HepG2 (cell line): ENCODE measurements at regions not wholly inside any gene's neighbourhood (a gene's known extent, or its start where the extent isn't known, plus 50 kb on each side); places are given as distances from the start of the nearest gene placed in this dataset.
"Not testable (repeated sequence)": the region's sequence is repeated elsewhere in the genome, so short reads cannot be mapped to it uniquely, and the experiment has no call there.

Experiments
- ATAC-seq: fragments of 200-7000 bp; cut with Tn5 transposase; 3 replicates; pipeline ENCODE4 v1.9.1; 2020; ENCODE audit warnings: mild to moderate bottlenecking, moderate library complexity
- BruUV-seq: library from RNA; stranded (reverse); fragments of 400-500 nt; replicated peaks from 2 replicates; lab custom pipeline; 2021; lab: Mats Ljungman, UMichigan
- CTCF ChIA-PET: fragments of 300-600 bp; formaldehyde crosslinking; extraction: SDS; loops from one replicate; lab custom pipeline; 2021; ENCODE audit warnings: low total read pairs, inconsistent platforms, low intra/inter-chr PET ratio; lab: Yijun Ruan, JAX
- POLR2A ChIA-PET: fragments of 350-600 bp; sonication (Branson Sonifier 250); formaldehyde crosslinking; loops from one replicate; lab custom pipeline; 2020; ENCODE audit warnings: antibody characterized with exemption, inconsistent platforms; lab: Yijun Ruan, JAX
- DNase-seq: peaks from one replicate; pipeline ENCODE4 v3.0.0-alpha.2; 2015; ENCODE audit warnings: low spot score
- FAIRE-seq: peaks from 3 replicates; lab custom pipeline; 2011; peaks lifted over from hg19 to GRCh38; lab: Jason Lieb, UNC
- H2AFZ ChIP-seq: one replicate; pipeline ENCODE4 v1.6.1; 2011; ENCODE audit warnings: low read length, inconsistent platforms
- H3K27ac ChIP-seq: fragments of 300-600 bp; 3 replicates; pipeline ENCODE4 v1.8.0; 2011; ENCODE audit warnings: mixed run types, mild to moderate bottlenecking, mixed read lengths, low read length, inconsistent platforms; ENCODE audit not compliant: insufficient read depth; ENCODE audit errors: extremely low read length
- H3K27me3 ChIP-seq, 2 experiments: fragments of 200-600 bp in 1 of 2; 2 replicates in 1 of 2; 3 replicates in 1 of 2; pipeline versions ENCODE4 v1.6.0 to v1.8.0; 2011; ENCODE audit warnings: low read length in 2 of 2, mild to moderate bottlenecking in 2 of 2, moderate library complexity in 2 of 2, inconsistent platforms in 1 of 2; ENCODE audit not compliant: insufficient read depth in 2 of 2, control insufficient read depth in 1 of 2
- H3K36me3 ChIP-seq, 2 experiments: fragments of 200-600 bp in 1 of 2; replicated peaks in 1 of 2; 2 replicates in 1 of 2; 3 replicates in 1 of 2; pipeline versions ENCODE4 v1.5.1 to v1.8.0; 2011; ENCODE audit warnings: low read length in 2 of 2, inconsistent platforms in 1 of 2; ENCODE audit not compliant: insufficient read depth in 2 of 2, control insufficient read depth in 1 of 2
- H3K4me1 ChIP-seq: 2 replicates; pipeline ENCODE4 v1.5.1; 2012; ENCODE audit warnings: low read length, inconsistent platforms; ENCODE audit not compliant: insufficient read depth
- H3K4me2 ChIP-seq: 2 replicates; pipeline ENCODE4 v1.6.0; 2011; ENCODE audit warnings: low read depth, low read length, inconsistent platforms
- H3K4me3 ChIP-seq, 3 experiments: fragments of 200-600 bp in 1 of 3; sonication (generic), shearing (Covaris generic) in 1 of 3; replicated peaks in 1 of 3; 2 replicates each; pipeline ENCODE4 v1.5.1; 2011 to 2016; ENCODE audit warnings: low read length in 3 of 3, inconsistent platforms in 2 of 3, low read depth in 2 of 3, mild to moderate bottlenecking in 2 of 3, control low read depth in 1 of 3, mixed read lengths in 1 of 3; ENCODE audit not compliant: insufficient read depth in 1 of 3
- H3K79me2 ChIP-seq: one replicate; pipeline ENCODE4 v1.6.1; 2011; ENCODE audit warnings: low read length, inconsistent platforms; ENCODE audit not compliant: insufficient read depth
- H3K9ac ChIP-seq: 2 replicates; pipeline ENCODE4 v1.6.0; 2011; ENCODE audit warnings: mild to moderate bottlenecking, low read depth, low read length, inconsistent platforms; ENCODE audit not compliant: insufficient read depth
- H3K9me3 ChIP-seq: 2 replicates; pipeline ENCODE4 v1.5.1; 2012; ENCODE audit warnings: mild to moderate bottlenecking, low read length
- H4K20me1 ChIP-seq: 2 replicates; pipeline ENCODE4 v1.6.0; 2011; ENCODE audit warnings: inconsistent platforms, mild to moderate bottlenecking, low read length, moderate library complexity; ENCODE audit not compliant: insufficient read depth
- ARNT2 ChIP-seq: sonication (generic); formaldehyde crosslinking; IDR thresholded peaks from 2 replicates; pipeline ENCODE4 v1.8.0; 2022; ENCODE audit warnings: mild to moderate bottlenecking, low read depth, missing genetic modification reagents, moderate library complexity
- CREM ChIP-seq, 2 experiments: sonication (generic) in 1 of 2; formaldehyde crosslinking in 1 of 2; IDR thresholded peaks; 2 replicates each; pipeline versions ENCODE4 v1.4.0 to v1.6.1; 2016 to 2020; ENCODE audit warnings: antibody characterized with exemption in 1 of 2, mild to moderate bottlenecking in 1 of 2, missing genetic modification reagents in 1 of 2
- GTF2F1 ChIP-seq: fragments of 150-350 bp; IDR thresholded peaks from 2 replicates; pipeline ENCODE4 v1.6.1; 2014; ENCODE audit warnings: low read length
- HDAC6 ChIP-seq: fragments of 200-600 bp; sonication (generic); IDR thresholded peaks from 2 replicates; pipeline ENCODE4 v1.7.0; 2017; ENCODE audit warnings: mild to moderate bottlenecking, antibody characterized with exemption, low read length, low read depth
- KDM3A ChIP-seq: IDR thresholded peaks from 2 replicates; pipeline ENCODE4 v1.6.1; 2018; ENCODE audit warnings: low read depth, missing compliant biosample characterization
- RORA ChIP-seq: sonication (generic); formaldehyde crosslinking; IDR thresholded peaks from 2 replicates; pipeline ENCODE4 v1.5.0; 2020; ENCODE audit warnings: mild to moderate bottlenecking, missing genetic modification reagents, moderate library complexity
- SP140L ChIP-seq: sonication (generic); formaldehyde crosslinking; IDR thresholded peaks from 2 replicates; pipeline ENCODE4 v1.4.0; 2020; ENCODE audit warnings: missing genetic modification reagents, borderline replicate concordance
- TBX2 ChIP-seq: sonication (generic); formaldehyde crosslinking; IDR thresholded peaks from 2 replicates; pipeline ENCODE4 v1.5.0; 2020; ENCODE audit warnings: missing genetic modification reagents, mild to moderate bottlenecking, borderline replicate concordance
- ZNF10 ChIP-seq: sonication (generic); formaldehyde crosslinking; IDR thresholded peaks from 2 replicates; pipeline ENCODE4 v1.4.0; 2020; ENCODE audit warnings: mild to moderate bottlenecking, low read depth, missing genetic modification reagents, borderline replicate concordance
- ZNF430 ChIP-seq: sonication (generic); formaldehyde crosslinking; IDR thresholded peaks from 2 replicates; pipeline ENCODE4 v1.9.0; 2021; ENCODE audit warnings: mild to moderate bottlenecking, missing genetic modification reagents
- WGBS: methylation state at CpG from one replicate; pipeline ENCODE4 v1.1.6; 2017; ENCODE audit warnings: low lambda C conversion rate; 5-methylcytosine and 5-hydroxymethylcytosine counted together
- in situ Hi-C: cut with HindIII; loops from 2 replicates; pipeline ENCODE4 v1.10.0; 2017; ENCODE audit warnings: low pct_unique_long_range_greater_than_20kb; ENCODE audit not compliant: extremely low pct_ligation_motif_present
- intact Hi-C: fragments of 100-400 bp; cut with micrococcal nuclease; formaldehyde crosslinking; loops from one replicate; pipeline ENCODE4 v1.10.0; 2022; ENCODE audit not compliant: unreplicated experiment

DNA sequence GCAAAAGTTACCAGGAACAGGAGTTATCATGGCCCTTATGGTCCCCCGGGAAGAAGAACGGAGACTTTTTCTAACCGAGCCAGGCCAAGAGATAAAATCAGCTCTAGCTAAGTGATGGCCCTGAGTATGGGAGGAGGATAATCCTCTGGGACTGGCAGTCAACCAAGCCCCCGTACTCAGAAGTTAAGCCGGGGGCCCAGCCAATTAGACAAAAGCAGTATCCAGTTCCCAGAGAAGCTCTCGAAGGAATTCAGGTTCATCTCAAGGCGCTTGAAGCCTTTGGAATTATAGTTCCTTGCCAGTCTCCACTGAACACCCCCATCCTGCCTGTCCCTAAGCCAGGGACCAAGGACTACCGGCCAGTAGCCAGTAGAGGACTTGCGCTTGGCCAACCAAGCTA is 365.3 kb upstream of the TCF4 start:
- intact Hi-C loops (no loop called here), in situ Hi-C loops (no loop called here)
- no peak overlapping the region for H2AFZ ChIP-seq
- H3K4me3 ChIP-seq = no peak overlapping the region
- H3K79me2 ChIP-seq = no peaks in the 10 kb centered on the region
- BruUV-seq = no TSS peak
- ATAC-seq (no peak), DNase-seq (no peak), FAIRE-seq (no peak)
- no peaks in the 10 kb centered on the region for H3K4me1 ChIP-seq
- peaks cover 82% of the 10 kb centered on the region for H3K9me3 ChIP-seq
- no peaks in the 10 kb centered on the region for H3K27me3 ChIP-seq
- ChIA-PET POLR2A (no interaction called here), CTCF (no interaction called here)
- TF ChIP-seq TBX2 (CRISPR knock-in tag) = no peak
- no peak for TF ChIP-seq GTF2F1
- no peak for TF ChIP-seq HDAC6
- TF ChIP-seq ZNF430 (CRISPR knock-in tag) = no peak
- TF ChIP-seq ARNT2 (CRISPR knock-in tag) = no peak
- TF ChIP-seq SP140L (CRISPR knock-in tag) = no peak
- no peak for TF ChIP-seq RORA (CRISPR knock-in tag)
- no peak for TF ChIP-seq KDM3A (CRISPR knock-in tag)
- TF ChIP-seq CREM (IDR thresholded peaks at IDR 0.05) = no peak
- TF ChIP-seq CREM (CRISPR knock-in tag; IDR thresholded peaks at IDR 0.05) = no peak
- no peak for TF ChIP-seq ZNF10 (CRISPR knock-in tag)
- H4K20me1 ChIP-seq = no peaks in the 10 kb centered on the region
- H3K9ac ChIP-seq = no peak overlapping the region
- H3K36me3 ChIP-seq = no peaks in the 10 kb centered on the region
- H3K27ac ChIP-seq = no peak overlapping the region
- 67% methylated on average over 6 of the region's 9 CpGs for WGBS
- no peak overlapping the region for H3K4me2 ChIP-seq

DNA sequence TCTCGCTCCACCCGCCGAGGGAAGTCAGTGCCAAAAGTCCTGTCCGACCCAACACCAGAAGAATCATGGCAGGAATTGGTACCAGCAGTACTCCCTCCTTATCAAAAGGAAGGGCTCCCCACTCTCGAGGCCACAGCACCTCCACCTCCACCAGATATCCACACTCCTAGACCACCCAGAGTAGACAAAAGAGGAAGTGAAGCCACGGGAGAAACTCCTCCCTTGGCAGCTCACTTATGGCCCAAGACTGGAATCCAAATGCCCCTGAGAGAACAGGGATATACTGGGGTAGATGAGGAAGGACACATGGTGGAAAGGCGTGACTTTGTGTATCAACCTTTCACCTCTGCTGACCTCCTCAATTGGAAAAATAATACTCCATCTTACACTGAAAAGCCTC is 363.7 kb upstream of the TCF4 start:
- H2AFZ ChIP-seq, DNase-seq, POLR2A ChIA-PET, H3K9ac ChIP-seq, ATAC-seq, FAIRE-seq, H3K27ac ChIP-seq, H3K4me1 ChIP-seq, in situ Hi-C loops, H3K36me3 ChIP-seq, BruUV-seq, H3K4me3 ChIP-seq, H3K4me2 ChIP-seq, CTCF ChIA-PET, H3K79me2 ChIP-seq, intact Hi-C loops, H4K20me1 ChIP-seq, H3K27me3 ChIP-seq: not testable (repeated sequence)
- WGBS = 17% methylated on average over 5 of the region's 7 CpGs
- peaks cover 71% of the 10 kb centered on the region for H3K9me3 ChIP-seq
